Stimulated activated naive B cell treated with anti-CD40 and anti-IgM and Interleukin-4, amounts not matched to agents 10 μg/mL and 1 μg/mL and 100 μg/mL, for 72 hours (primary cell): ENCODE measurements at regions not wholly inside any gene's neighbourhood (a gene's known extent, or its start where the extent isn't known, plus 50 kb on each side); places are given as distances from the start of the nearest gene placed in this dataset.
"Not testable (repeated sequence)": the region's sequence is repeated elsewhere in the genome, so short reads cannot be mapped to it uniquely, and the experiment has no call there.

Experiments
- ATAC-seq, 2 donors: fragments of 150-1000 bp; cut with Tn5 transposase; replicated peaks; 2 replicates each; pipeline ENCODE4 v1.10.0; 2021; ENCODE audit warnings: moderate library complexity in 1 of 2
- DNase-seq: peaks from one replicate; pipeline ENCODE4 v3.0.0; 2021
- H3K27ac Mint-ChIP-seq: one replicate; pipeline ENCODE4 v1.8.0; 2022; ENCODE audit warnings: mild to moderate bottlenecking, mixed read lengths
- H3K27me3 Mint-ChIP-seq, 2 donors: one replicate each; pipeline ENCODE4 v1.8.0; 2022; ENCODE audit warnings: mixed read lengths in 2 of 2
- H3K36me3 Mint-ChIP-seq, 2 donors: one replicate each; pipeline ENCODE4 v1.8.0; 2022; ENCODE audit warnings: mixed read lengths in 2 of 2, mild to moderate bottlenecking in 1 of 2
- H3K4me1 Mint-ChIP-seq, 2 donors: one replicate each; pipeline ENCODE4 v1.8.0; 2022; ENCODE audit warnings: mixed read lengths in 2 of 2, mild to moderate bottlenecking in 1 of 2
- H3K4me3 Mint-ChIP-seq, 2 donors: one replicate each; pipeline ENCODE4 v1.8.0; 2022; ENCODE audit warnings: mild to moderate bottlenecking in 2 of 2, mixed read lengths in 2 of 2, moderate library complexity in 1 of 2
- H3K9me3 Mint-ChIP-seq, 2 donors: one replicate each; pipeline ENCODE4 v1.8.0; 2022; ENCODE audit warnings: mixed read lengths in 2 of 2, mild to moderate bottlenecking in 1 of 2

- H3K9me3 Mint-ChIP-seq: no peaks in the 10 kb centered on the region
- no peak for DNase-seq
- no peaks in the 10 kb centered on the region for H3K36me3 Mint-ChIP-seq
- H3K27ac Mint-ChIP-seq: no peak overlapping the region
- H3K4me3 Mint-ChIP-seq: no peak overlapping the region
- no peak for ATAC-seq
- H3K27me3 Mint-ChIP-seq: no peaks in the 10 kb centered on the region
- no peaks in the 10 kb centered on the region for H3K4me1 Mint-ChIP-seq
These were observed 103.5 kb upstream of the ARRDC3 start for GRCh38 chr5:91486638-91487037.

GRCh38 chr5:91484662-91485061 is 101.5 kb upstream of the ARRDC3 start:
- no peak overlapping the region for H3K27ac Mint-ChIP-seq
- H3K36me3 Mint-ChIP-seq: no peaks in the 10 kb centered on the region
- no peak overlapping the region for H3K4me3 Mint-ChIP-seq
- H3K9me3 Mint-ChIP-seq: no peaks in the 10 kb centered on the region
- H3K4me1 Mint-ChIP-seq: peaks cover 0 to 3% of the 10 kb centered on the region in 2 donors
- no peaks in the 10 kb centered on the region for H3K27me3 Mint-ChIP-seq
- DNase-seq (no peak), ATAC-seq (no peak)

- H3K4me3 Mint-ChIP-seq, H3K36me3 Mint-ChIP-seq, H3K4me1 Mint-ChIP-seq, H3K27me3 Mint-ChIP-seq, DNase-seq, ATAC-seq, H3K27ac Mint-ChIP-seq, H3K9me3 Mint-ChIP-seq: not testable (repeated sequence)
These were observed 96.3 kb upstream of the ARRDC3 start for GRCh38 chr5:91479376-91479775.

- ATAC-seq (no peak), DNase-seq (no peak)
- no peak overlapping the region for H3K27ac Mint-ChIP-seq
- no peak overlapping the region for H3K4me3 Mint-ChIP-seq
- H3K9me3 Mint-ChIP-seq: no peaks in the 10 kb centered on the region
- no peaks in the 10 kb centered on the region for H3K36me3 Mint-ChIP-seq
- H3K4me1 Mint-ChIP-seq: peaks cover 2 to 8% of the 10 kb centered on the region in 2 donors
- no peaks in the 10 kb centered on the region for H3K27me3 Mint-ChIP-seq
These were observed 95.0 kb upstream of the ARRDC3 start for GRCh38 chr5:91478096-91478495.

- no peak overlapping the region for H3K27ac Mint-ChIP-seq
These were observed 94.3 kb upstream of the ARRDC3 start for GRCh38 chr5:91477408-91477807.

GRCh38 chr5:91474201-91474600 is 91.1 kb upstream of the ARRDC3 start:
- H3K27me3 Mint-ChIP-seq: no peaks in the 10 kb centered on the region
- no peak for ATAC-seq
- H3K9me3 Mint-ChIP-seq: no peaks in the 10 kb centered on the region
- no peak overlapping the region for H3K4me3 Mint-ChIP-seq
- no peaks in the 10 kb centered on the region for H3K36me3 Mint-ChIP-seq
- H3K27ac Mint-ChIP-seq: no peak overlapping the region
- DNase-seq: no peak
- H3K4me1 Mint-ChIP-seq: peaks cover 0 to 7% of the 10 kb centered on the region in 2 donors

More at GRCh38 chr5:91477408-91477807, 94.3 kb upstream of the ARRDC3 start:
- H3K4me3 Mint-ChIP-seq: no peak overlapping the region
- no peak for ATAC-seq
- H3K27me3 Mint-ChIP-seq: no peaks in the 10 kb centered on the region
- H3K4me1 Mint-ChIP-seq: peaks cover 2 to 8% of the 10 kb centered on the region in 2 donors
- DNase-seq: no peak
- no peaks in the 10 kb centered on the region for H3K9me3 Mint-ChIP-seq
- H3K36me3 Mint-ChIP-seq: no peaks in the 10 kb centered on the region

- Mint-ChIP-seq H3K9me3 (no peaks in the 10 kb centered on the region), H3K4me1 (peaks cover 2 to 14% of the 10 kb centered on the region in 2 donors), H3K36me3 (no peaks in the 10 kb centered on the region), H3K27me3 (peaks cover 7% of the 10 kb centered on the region in 2 donors), H3K27ac (no peak overlapping the region), H3K4me3 (no peak overlapping the region)
- ATAC-seq: no peak
- DNase-seq: no peak
These were observed 89.5 kb upstream of the ARRDC3 start for GRCh38 chr5:91472631-91473030.

GRCh38 chr5:91469517-91470165 is 86.5 kb upstream of the ARRDC3 start:
- Mint-ChIP-seq H3K36me3 (no peaks in the 10 kb centered on the region), H3K27ac (no peak overlapping the region), H3K4me1 (peaks cover 2 to 14% of the 10 kb centered on the region in 2 donors), H3K4me3 (no peak overlapping the region), H3K9me3 (peaks cover 2 to 5% of the 10 kb centered on the region in 2 donors), H3K27me3 (peaks cover 7% of the 10 kb centered on the region in 2 donors)
- DNase-seq: no peak
- ATAC-seq: peak; percentile 51 to 67

GRCh38 chr5:91468651-91469422 is 85.7 kb upstream of the ARRDC3 start:
- Mint-ChIP-seq H3K9me3 (peaks cover 2 to 5% of the 10 kb centered on the region in 2 donors), H3K4me1 (peaks cover 2 to 14% of the 10 kb centered on the region in 2 donors), H3K27me3 (peaks cover 7% of the 10 kb centered on the region in 2 donors), H3K36me3 (no peaks in the 10 kb centered on the region), H3K27ac (no peak overlapping the region), H3K4me3 (no peak overlapping the region)
- DNase-seq (no peak), ATAC-seq (no peak)

GRCh38 chr5:91464886-91465646 is 81.9 kb upstream of the ARRDC3 start:
- no peak for DNase-seq
- Mint-ChIP-seq H3K4me1 (peaks cover 2 to 14% of the 10 kb centered on the region in 2 donors), H3K4me3 (no peak overlapping the region), H3K9me3 (peaks cover 16 to 17% of the 10 kb centered on the region in 2 donors), H3K27me3 (peaks cover 7% of the 10 kb centered on the region in 2 donors), H3K27ac (no peak overlapping the region), H3K36me3 (peaks cover 2 to 4% of the 10 kb centered on the region in 2 donors)
- no peak for ATAC-seq

- ATAC-seq (no peak), DNase-seq (no peak)
- Mint-ChIP-seq H3K4me1 (no peaks in the 10 kb centered on the region), H3K27ac (no peak overlapping the region), H3K4me3 (no peak overlapping the region), H3K27me3 (peaks cover 4 to 6% of the 10 kb centered on the region in 2 donors), H3K9me3 (peaks cover 10 to 12% of the 10 kb centered on the region in 2 donors), H3K36me3 (peaks cover 2 to 3% of the 10 kb centered on the region in 2 donors)
These were observed 74.6 kb upstream of the ARRDC3 start for GRCh38 chr5:91457681-91458058.

- ATAC-seq: no peak
- no peak overlapping the region for H3K4me3 Mint-ChIP-seq
- H3K36me3 Mint-ChIP-seq: peaks cover 0 to 2% of the 10 kb centered on the region in 2 donors
- H3K27me3 Mint-ChIP-seq: peaks cover 4 to 6% of the 10 kb centered on the region in 2 donors
- no peak overlapping the region for H3K27ac Mint-ChIP-seq
- no peaks in the 10 kb centered on the region for H3K4me1 Mint-ChIP-seq
- H3K9me3 Mint-ChIP-seq: peaks cover 5 to 6% of the 10 kb centered on the region in 2 donors
- no peak for DNase-seq
These were observed 74.0 kb upstream of the ARRDC3 start for GRCh38 chr5:91456928-91457680.

GRCh38 chr5:91449083-91449482 is 66.0 kb upstream of the ARRDC3 start:
- DNase-seq (no peak), ATAC-seq (no peak)
- no peak overlapping the region for H3K27ac Mint-ChIP-seq
- H3K27me3 Mint-ChIP-seq: no peaks in the 10 kb centered on the region
- no peak overlapping the region for H3K4me3 Mint-ChIP-seq
- H3K36me3 Mint-ChIP-seq: peaks cover 0 to 3% of the 10 kb centered on the region in 2 donors
- peaks cover 0 to 2% of the 10 kb centered on the region in 2 donors for H3K9me3 Mint-ChIP-seq
- peaks cover 0 to 4% of the 10 kb centered on the region in 2 donors for H3K4me1 Mint-ChIP-seq

- ATAC-seq, H3K27ac Mint-ChIP-seq, H3K4me3 Mint-ChIP-seq: not testable (repeated sequence)
These were observed 65.0 kb upstream of the ARRDC3 start for GRCh38 chr5:91448079-91448478.

More at GRCh38 chr5:91448079-91448478, 65.0 kb upstream of the ARRDC3 start:
- not testable (repeated sequence) for H3K36me3 Mint-ChIP-seq, H3K4me1 Mint-ChIP-seq, H3K27me3 Mint-ChIP-seq, H3K9me3 Mint-ChIP-seq, DNase-seq
